PC-3 (cell line): ENCODE measurements at regions not wholly inside any gene's neighbourhood (a gene's known extent, or its start where the extent isn't known, plus 50 kb on each side); places are given as distances from the start of the nearest gene placed in this dataset.

Experiments used
- ATAC-seq: fragments of 200-7000 bp; cut with Tn5 transposase; 2 replicates; pipeline ENCODE4 v1.9.1; 2020; ENCODE audit warnings: mild to moderate bottlenecking, moderate library complexity
- BruUV-seq: library from RNA; stranded (reverse); fragments of 400-500 nt; replicated peaks from 2 replicates; lab custom pipeline; 2021; lab: Mats Ljungman, UMichigan
- CTCF ChIA-PET: fragments of 300-600 bp; sonication (Branson Sonifier 250); formaldehyde crosslinking; loops from one replicate; lab custom pipeline; 2022; ENCODE audit warnings: antibody characterized with exemption; lab: Charles Lee
- POLR2A ChIA-PET: fragments of 300-600 bp; sonication (Branson Sonifier 250); formaldehyde crosslinking; loops from one replicate; lab custom pipeline; 2022; ENCODE audit warnings: antibody characterized with exemption; ENCODE audit not compliant: unreplicated experiment; lab: Charles Lee
- DNase-seq: peaks from one replicate; pipeline ENCODE4 v3.0.0-alpha.2; 2015
- H2AFZ ChIP-seq: fragments of 300-600 bp; sonication (generic); 2 replicates; pipeline ENCODE4 v1.6.0; 2016; ENCODE audit warnings: antibody characterized with exemption, low read length
- H3F3A ChIP-seq: fragments of 300-600 bp; sonication (generic); one replicate; pipeline ENCODE4 v1.6.0; 2017; ENCODE audit warnings: antibody characterized with exemption, low read length, control low read depth, mild to moderate bottlenecking; ENCODE audit not compliant: unreplicated experiment
- H3K27ac ChIP-seq: fragments of 300-600 bp; sonication (generic); 2 replicates; pipeline ENCODE4 v1.5.1; 2016; ENCODE audit warnings: mild to moderate bottlenecking, low read length
- H3K27me3 ChIP-seq: fragments of 300-600 bp; sonication (generic); 2 replicates; pipeline ENCODE4 v1.6.1; 2016; ENCODE audit warnings: low read length, mixed read lengths
- H3K36me3 ChIP-seq: fragments of 300-600 bp; sonication (generic); 2 replicates; pipeline ENCODE4 v1.6.1; 2016; ENCODE audit warnings: low read depth, mixed run types, low read length, mixed read lengths
- H3K4me1 ChIP-seq: fragments of 300-600 bp; sonication (generic); 2 replicates; pipeline ENCODE4 v1.5.1; 2016; ENCODE audit warnings: low read length; ENCODE audit not compliant: insufficient read depth
- H3K4me2 ChIP-seq: fragments of 300-600 bp; sonication (generic); 2 replicates; pipeline ENCODE4 v1.6.0; 2016; ENCODE audit warnings: low read length
- H3K4me3 ChIP-seq: fragments of 300-600 bp; sonication (generic); 2 replicates; pipeline ENCODE4 v1.5.1; 2016; ENCODE audit warnings: mild to moderate bottlenecking, low read length, mixed read lengths
- H3K79me2 ChIP-seq: fragments of 300-600 bp; sonication (generic); 2 replicates; pipeline ENCODE4 v1.6.1; 2017; ENCODE audit warnings: low read length, mixed read lengths
- H3K9ac ChIP-seq: fragments of 300-600 bp; sonication (generic); 2 replicates; pipeline ENCODE4 v1.6.0; 2016; ENCODE audit warnings: mild to moderate bottlenecking, low read length
- H3K9me2 ChIP-seq: fragments of 300-600 bp; sonication (generic); replicated peaks from 2 replicates; pipeline ENCODE4 v1.6.1; 2016; ENCODE audit warnings: mixed run types, low read length, mixed read lengths
- H3K9me3 ChIP-seq: fragments of 300-600 bp; sonication (generic); 2 replicates; pipeline ENCODE4 v1.6.1; 2016; ENCODE audit warnings: low read length, mixed read lengths
- H4K20me1 ChIP-seq: fragments of 300-600 bp; sonication (generic); 2 replicates; pipeline ENCODE4 v1.6.1; 2016; ENCODE audit warnings: low read length, mixed read lengths
- CTCF ChIP-seq: fragments of 300-600 bp; sonication (generic); conservative IDR thresholded peaks from 2 replicates; pipeline ENCODE4 v1.5.1; 2017; ENCODE audit warnings: antibody characterized with exemption, low read depth, mild to moderate bottlenecking, low read length
- EZH2 ChIP-seq: fragments of 300-600 bp; sonication (generic); IDR thresholded peaks from one replicate; pipeline ENCODE4 v1.6.1; 2017; ENCODE audit warnings: antibody characterized with exemption, mild to moderate bottlenecking, low read length; ENCODE audit not compliant: unreplicated experiment
- EZH2phosphoT487 ChIP-seq: fragments of 300-600 bp; sonication (generic); IDR thresholded peaks from 2 replicates; pipeline ENCODE4 v1.6.1; 2018; ENCODE audit warnings: mild to moderate bottlenecking, antibody characterized with exemption, low read length, borderline replicate concordance
- intact Hi-C: fragments of 100-400 bp; cut with micrococcal nuclease; formaldehyde crosslinking; loops from 2 replicates; pipeline ENCODE4 v1.9.0; 2023

DNA sequence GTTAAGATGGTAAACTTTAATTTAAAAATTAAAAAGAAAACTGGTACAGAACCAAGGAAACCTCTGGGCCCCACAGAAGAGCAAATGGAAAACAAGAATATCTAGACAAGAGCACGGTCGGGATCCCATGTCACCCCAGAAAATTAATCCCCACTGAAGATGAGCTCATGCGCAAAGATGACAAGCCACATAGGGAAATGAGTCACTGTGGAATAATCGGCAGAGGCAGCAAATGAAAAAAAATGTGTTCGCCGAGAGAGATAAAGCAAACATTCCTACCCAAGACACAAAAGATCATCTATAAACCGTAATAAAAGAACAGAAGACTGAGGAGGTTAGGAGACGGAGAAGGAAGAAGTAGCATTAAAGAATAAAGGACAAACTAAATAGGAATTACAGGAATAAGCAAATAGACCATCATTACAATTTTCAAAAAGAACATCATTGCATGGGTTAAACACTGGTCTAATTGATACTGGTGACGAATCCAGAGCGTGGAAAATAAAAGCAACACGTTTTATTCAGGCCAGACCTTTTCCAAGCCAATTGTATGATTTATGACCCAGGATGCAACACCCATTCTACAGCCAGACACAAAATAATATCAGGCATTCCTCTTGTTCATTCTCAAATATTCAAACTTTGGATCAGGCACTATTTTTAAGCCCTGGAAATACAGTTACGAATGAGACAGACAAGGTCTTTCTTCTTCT is 138.0 kb upstream of the ARID1B start:
- no TSS peak for BruUV-seq
- H3K4me2 ChIP-seq = no peak overlapping the region
- H3K4me1 ChIP-seq = no peaks in the 10 kb centered on the region
- intact Hi-C loops = no loop called here
- H2AFZ ChIP-seq = no peak overlapping the region
- DNase-seq (no peak), ATAC-seq (no peak)
- ChIA-PET POLR2A (no interaction called here), CTCF (no interaction called here)
- no peaks in the 10 kb centered on the region for H3K36me3 ChIP-seq
- H3K27me3 ChIP-seq = no peaks in the 10 kb centered on the region
- H3K9me3 ChIP-seq = no peaks in the 10 kb centered on the region
- H3K4me3 ChIP-seq = no peak overlapping the region
- no peaks in the 10 kb centered on the region for H3F3A ChIP-seq
- H4K20me1 ChIP-seq = no peaks in the 10 kb centered on the region
- no peaks in the 10 kb centered on the region for H3K79me2 ChIP-seq
- H3K9ac ChIP-seq = no peak overlapping the region
- no peaks in the 10 kb centered on the region for H3K9me2 ChIP-seq
- TF ChIP-seq EZH2phosphoT487 (no peak), CTCF (no peak), EZH2 (no peak)
- H3K27ac ChIP-seq = no peak overlapping the region

DNA sequence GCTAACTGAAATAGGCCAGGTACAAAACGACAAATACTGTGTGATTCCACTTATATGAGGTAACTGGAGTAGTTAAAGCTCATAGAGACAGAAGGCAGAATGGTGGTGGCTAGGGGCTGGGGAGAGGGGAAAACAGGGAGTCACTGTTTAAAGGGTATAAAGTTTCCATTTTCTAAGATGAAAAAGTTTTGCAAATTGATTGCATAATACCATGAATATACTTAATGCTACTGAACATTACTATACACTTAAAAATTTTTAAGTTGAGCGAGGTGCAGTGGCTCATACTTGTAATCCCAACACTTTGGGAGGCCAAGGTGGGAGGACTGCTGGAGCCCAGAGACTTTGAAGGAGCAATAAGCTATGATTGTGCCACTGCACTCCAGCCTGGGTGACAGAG is 138.6 kb upstream of the ARID1B start:
- intact Hi-C loops = no loop called here

More for the DNA sequence above, 138.6 kb upstream of the ARID1B start:
- ATAC-seq = no peak
- POLR2A ChIA-PET = no interaction called here
- DNase-seq = no peak
- no peak for TF ChIP-seq CTCF
- no peak for TF ChIP-seq EZH2phosphoT487
- TF ChIP-seq EZH2 = no peak
- Histone ChIP-seq H3K36me3 (no peaks in the 10 kb centered on the region), H3K9ac (no peak overlapping the region), H3K4me1 (no peaks in the 10 kb centered on the region), H4K20me1 (no peaks in the 10 kb centered on the region), H3K4me2 (no peak overlapping the region), H2AFZ (no peak overlapping the region), H3K79me2 (no peaks in the 10 kb centered on the region), H3F3A (no peaks in the 10 kb centered on the region), H3K27me3 (no peaks in the 10 kb centered on the region), H3K9me3 (no peaks in the 10 kb centered on the region), H3K9me2 (no peaks in the 10 kb centered on the region), H3K4me3 (no peak overlapping the region), H3K27ac (no peak overlapping the region)
- BruUV-seq = no TSS peak
- CTCF ChIA-PET = no interaction called here
